H54 (cell line): ENCODE measurements at regions not wholly inside any gene's neighbourhood (a gene's known extent, or its start where the extent isn't known, plus 50 kb on each side); places are given as distances from the start of the nearest gene placed in this dataset.
"Not testable (repeated sequence)": the region's sequence is repeated elsewhere in the genome, so short reads cannot be mapped to it uniquely, and the experiment has no call there.

Source experiments
- DNase-seq: peaks from one replicate; pipeline ENCODE4 v3.0.0; 2011; ENCODE audit warnings: low spot score, mixed read lengths; ENCODE audit not compliant: insufficient read length
- FAIRE-seq: peaks from 3 replicates; lab custom pipeline; 2011; peaks lifted over from hg19 to GRCh38; lab: Jason Lieb, UNC
- POLR2A ChIP-seq: IDR thresholded peaks from 2 replicates; pipeline ENCODE4 v1.6.1; 2011; ENCODE audit warnings: low read depth, mild to moderate bottlenecking, low read length

DNA sequence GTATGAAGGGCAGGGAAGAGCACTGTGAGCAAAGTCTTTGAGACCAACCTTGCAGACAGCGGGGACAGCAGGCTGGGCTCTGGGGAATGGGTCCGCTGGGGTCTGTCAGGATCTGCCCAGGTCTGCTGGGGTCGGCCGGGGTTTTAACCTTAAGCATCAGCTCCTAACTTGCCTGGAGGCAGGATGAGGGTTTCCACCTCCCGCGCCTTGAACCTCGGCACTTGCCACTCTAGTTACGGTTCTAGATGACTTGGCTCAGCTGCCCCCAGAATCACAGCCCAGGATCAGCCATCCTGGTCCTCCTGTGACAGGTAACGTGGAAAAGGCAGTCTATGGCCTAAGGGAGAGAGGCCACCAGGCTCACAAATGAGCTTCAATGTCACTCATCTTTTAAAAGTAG, 50.4 kb upstream of the CACUL1 start:
- FAIRE-seq (no peak), DNase-seq (no peak)
- TF ChIP-seq POLR2A: no peak

GRCh38 chr10:118807512-118808305, 52.9 kb upstream of the CACUL1 start:
- no peak for FAIRE-seq
- TF ChIP-seq POLR2A: no peak
- no peak for DNase-seq

- no peak for TF ChIP-seq POLR2A
- no peak for DNase-seq
- no peak for FAIRE-seq
Measured at GRCh38 chr10:118808601-118809356, 54.0 kb upstream of the CACUL1 start.

DNA sequence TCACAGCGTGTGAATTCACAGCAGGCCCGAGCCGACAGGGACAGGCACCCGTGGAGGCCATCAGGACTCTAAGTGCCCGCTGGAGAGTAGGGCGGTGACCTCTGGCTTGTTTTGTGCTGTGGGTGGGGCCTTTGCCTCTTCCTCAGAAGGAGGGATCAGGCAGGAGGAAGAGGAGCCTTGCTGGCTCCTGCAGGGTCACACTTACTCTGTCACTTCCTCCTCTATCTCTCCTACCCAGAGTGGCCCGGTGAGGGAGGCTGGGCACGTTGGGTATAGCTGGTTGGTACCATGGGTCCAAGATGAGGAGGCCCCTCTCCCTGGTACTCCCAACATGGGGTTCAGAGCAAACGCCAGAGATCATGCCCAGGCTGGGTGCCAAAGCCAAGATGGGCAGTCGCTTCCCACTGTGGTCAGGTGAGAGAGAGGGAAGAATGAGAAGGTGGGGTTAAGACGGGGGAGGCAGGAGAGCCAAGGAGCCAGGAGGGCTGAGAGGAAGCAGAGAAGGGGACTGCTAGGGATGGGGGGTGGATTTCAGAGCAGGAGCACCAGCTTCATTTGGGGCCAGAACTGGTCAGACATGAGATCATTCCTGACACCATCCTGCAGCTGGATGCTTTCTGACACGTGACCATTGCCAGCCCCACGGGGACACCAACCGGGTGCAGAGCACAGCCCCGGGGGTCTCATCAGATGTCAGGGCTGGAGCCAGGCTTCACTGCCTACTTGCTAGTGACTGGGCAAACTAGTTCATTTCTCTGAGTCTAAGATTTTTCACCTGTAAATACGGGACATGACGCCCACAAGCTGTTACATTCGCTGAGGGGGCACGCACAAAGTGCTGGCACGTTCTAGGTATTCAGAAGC, 54.8 kb upstream of the CACUL1 start:
- DNase-seq (no peak), FAIRE-seq (no peak)
- no peak for TF ChIP-seq POLR2A

DNA sequence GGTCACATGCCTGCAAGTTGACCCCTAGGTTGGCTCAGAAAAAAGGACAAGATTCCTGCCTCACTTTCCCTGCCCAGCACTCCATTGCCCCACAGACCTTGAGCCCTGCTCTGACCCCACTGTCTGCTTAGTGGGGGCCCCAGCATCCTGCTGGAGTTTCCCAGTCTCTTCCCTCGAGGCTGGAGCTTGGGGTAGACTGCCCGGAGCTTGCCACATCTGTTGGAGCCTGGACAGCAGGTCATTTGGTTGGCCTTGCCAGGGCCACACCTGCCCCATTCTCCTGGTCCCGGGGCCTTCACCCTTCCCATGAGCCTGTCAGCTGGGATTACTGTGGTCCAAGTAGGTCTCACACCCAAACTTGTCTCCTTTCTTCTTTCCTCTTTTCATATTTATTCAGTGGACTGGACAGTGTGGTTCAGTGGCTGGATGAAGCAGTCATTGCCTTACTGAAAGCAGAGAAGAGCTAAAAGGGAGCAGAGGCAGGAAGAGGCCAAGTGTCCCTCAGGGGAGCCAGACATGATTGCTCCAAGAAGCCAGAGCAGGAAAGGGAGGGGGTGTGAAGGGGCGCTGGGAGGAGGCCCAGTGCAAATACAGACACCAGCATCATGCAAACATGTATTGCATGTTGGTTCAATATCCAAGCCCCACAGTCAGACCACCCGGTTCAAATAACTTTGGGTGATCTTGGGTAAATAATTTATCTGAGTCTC, 56.2 kb upstream of the CACUL1 start:
- FAIRE-seq (no peak), DNase-seq (no peak)
- no peak for TF ChIP-seq POLR2A

DNA sequence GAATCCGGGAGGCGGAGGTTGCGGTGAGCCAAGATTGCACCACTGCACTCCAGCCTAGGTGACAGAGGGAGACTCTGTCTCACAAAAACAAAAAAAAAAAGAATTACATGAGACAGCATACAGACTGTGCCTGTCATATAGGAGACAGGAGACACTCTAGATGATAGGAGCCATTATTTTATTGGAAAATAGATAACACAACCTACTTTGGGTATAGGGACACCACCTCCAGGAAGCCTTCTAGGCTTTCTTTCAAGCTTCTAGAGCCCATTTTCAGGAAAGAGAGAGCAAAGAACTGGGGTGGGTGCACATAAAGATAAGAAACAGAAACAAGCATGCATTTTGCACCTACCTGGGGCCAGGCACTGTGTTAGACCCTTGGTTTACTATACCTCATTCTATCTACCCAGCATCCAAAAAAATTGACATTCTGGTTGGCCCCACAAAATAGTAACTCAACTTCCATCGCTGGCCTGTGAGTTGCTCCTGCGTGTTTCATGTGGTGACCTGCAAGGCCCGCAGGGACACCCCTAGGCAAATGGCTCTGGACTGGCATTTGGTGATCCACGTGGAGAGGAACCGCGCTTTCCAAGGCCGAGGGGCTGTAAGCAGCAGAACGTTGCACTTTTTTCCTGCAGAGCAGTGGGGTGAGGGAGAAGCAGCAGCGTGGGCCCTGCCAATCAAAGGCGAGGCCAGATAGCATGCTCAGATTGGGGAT, 57.1 kb upstream of the CACUL1 start:
- no peak for FAIRE-seq
- no peak for TF ChIP-seq POLR2A
- DNase-seq: no peak

GRCh38 chr10:118812393-118812740, 57.6 kb upstream of the CACUL1 start:
- no peak for TF ChIP-seq POLR2A
- no peak for DNase-seq
- no peak for FAIRE-seq

DNA sequence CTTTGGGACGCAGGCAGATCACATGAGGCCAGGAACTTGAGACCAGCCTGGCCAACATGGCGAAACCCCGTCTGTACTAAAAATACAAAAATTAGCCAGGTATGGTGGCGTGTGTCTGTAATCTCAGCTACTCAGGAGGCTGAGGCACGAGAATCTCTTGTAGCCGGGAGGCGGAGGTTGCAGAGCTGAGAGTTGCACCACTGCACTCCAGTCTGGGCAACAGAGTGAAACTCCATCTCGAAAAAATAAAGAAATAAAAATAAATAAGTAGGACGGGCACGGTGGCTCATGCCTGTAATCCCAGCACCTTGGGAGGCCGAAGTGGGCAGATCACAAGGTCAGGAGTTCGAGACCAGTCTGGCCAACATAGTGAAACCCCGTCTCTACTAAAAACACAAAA, 58.2 kb upstream of the CACUL1 start:
- not testable (repeated sequence) for FAIRE-seq, DNase-seq

- TF ChIP-seq POLR2A: no peak
- FAIRE-seq (no peak), DNase-seq (no peak)
Measured at GRCh38 chr10:118816471-118817168, 61.9 kb upstream of the CACUL1 start.

GRCh38 chr10:118817328-118818068, 62.7 kb upstream of the CACUL1 start:
- TF ChIP-seq POLR2A: no peak
- FAIRE-seq (no peak), DNase-seq (no peak)

DNA sequence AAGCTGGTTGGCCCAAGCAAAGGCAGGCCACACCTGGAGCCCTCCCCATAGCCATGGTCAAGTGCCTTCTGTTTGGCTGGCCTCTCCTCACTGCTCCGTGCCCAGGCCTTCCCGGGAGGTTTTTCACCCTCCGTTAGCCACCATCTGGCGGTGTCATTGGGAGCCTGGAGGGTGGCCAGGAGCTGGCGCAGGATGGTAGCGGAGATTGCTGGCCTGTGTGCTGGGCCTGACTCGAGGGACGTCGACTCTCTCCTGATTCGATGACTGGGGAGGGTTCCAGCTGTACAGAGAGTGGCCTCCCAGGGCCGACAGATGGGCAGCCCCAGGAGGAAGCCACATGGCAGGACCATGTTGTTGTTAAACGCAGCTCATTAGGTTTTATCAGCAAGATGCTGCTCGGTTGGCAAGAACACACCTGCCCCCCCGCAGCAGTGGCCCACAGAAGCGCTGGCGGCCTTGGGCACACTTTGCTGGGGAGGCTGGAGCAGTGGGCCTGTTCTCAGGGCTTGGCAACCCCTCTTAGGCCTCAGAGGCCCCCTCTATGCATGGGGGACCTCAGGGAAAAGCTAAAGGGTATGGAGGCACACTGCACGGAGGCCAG, 64.0 kb upstream of the CACUL1 start:
- no peak for TF ChIP-seq POLR2A
- no peak for FAIRE-seq
- no peak for DNase-seq
